RPMI7951 (cell line): ENCODE measurements at regions not wholly inside any gene's neighbourhood (a gene's known extent, or its start where the extent isn't known, plus 50 kb on each side); places are given as distances from the start of the nearest gene placed in this dataset.
A peak's percentile ranks its signal among the peaks of the same experiment; 100 is the strongest.
"Not testable (repeated sequence)": the region's sequence is repeated elsewhere in the genome, so short reads cannot be mapped to it uniquely, and the experiment has no call there.

Experiments used
- DNase-seq: peaks from one replicate; pipeline ENCODE4 v3.0.0-alpha.2; 2012; ENCODE audit warnings: low read depth

DNA sequence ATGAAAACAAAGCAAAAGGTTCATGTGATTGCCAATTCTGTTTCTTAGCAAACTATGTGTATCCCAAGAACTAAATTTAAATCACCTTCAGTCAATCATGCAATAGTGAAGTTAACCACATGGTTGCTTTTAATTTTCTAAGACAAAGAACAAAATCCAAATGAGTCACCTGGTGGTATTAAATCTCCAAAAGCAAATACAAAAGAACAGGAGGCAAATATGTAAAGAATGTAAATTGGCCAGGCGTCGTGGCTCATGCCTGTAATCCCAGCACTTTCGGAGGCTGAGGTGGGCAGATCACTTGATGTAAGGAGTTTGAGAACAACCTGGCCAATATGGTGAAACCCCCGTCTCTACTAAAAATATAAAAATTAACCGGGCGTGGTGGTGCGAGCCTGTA, 54.2 kb upstream of the PIK3R4 start:
- DNase-seq = no peak

DNA sequence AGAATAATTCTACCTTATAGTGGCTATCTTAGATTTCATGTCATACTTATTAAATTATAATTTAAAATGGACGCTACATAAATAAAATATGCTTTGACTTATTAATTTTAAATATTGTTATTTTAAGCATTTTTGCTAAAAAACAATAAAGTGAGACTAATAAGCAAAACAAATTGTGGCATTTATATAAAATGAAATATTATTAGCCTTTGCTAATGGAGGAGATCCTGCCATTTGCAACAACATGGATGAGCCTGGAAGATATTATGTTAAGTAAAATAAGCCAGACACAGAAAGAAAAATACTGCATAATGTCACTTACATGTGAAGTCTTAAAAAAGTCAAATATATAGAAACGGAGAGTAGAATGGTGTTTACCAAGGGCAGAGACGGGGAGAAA, 54.8 kb upstream of the PIK3R4 start:
- DNase-seq = no peak

DNA sequence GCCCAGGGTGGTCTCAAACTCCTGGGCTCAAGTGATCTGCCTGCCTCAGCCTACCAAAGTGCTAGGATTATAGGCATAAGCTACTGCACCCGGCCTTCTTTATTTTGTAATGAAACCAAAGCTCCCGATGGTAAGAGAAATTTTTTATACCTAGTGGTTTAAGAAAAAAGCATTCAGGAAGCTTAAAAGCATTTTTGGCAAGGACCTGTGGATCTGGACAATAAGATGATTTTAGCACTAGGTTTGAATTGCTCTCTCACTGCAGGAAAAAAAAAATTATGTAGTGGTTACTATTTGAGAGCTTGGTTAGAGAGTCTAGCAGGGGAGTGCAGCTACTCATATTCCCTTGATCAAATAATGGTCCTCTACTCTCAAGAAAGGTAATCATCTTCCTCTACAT, 64.9 kb upstream of the PIK3R4 start:
- DNase-seq = no peak

DNA sequence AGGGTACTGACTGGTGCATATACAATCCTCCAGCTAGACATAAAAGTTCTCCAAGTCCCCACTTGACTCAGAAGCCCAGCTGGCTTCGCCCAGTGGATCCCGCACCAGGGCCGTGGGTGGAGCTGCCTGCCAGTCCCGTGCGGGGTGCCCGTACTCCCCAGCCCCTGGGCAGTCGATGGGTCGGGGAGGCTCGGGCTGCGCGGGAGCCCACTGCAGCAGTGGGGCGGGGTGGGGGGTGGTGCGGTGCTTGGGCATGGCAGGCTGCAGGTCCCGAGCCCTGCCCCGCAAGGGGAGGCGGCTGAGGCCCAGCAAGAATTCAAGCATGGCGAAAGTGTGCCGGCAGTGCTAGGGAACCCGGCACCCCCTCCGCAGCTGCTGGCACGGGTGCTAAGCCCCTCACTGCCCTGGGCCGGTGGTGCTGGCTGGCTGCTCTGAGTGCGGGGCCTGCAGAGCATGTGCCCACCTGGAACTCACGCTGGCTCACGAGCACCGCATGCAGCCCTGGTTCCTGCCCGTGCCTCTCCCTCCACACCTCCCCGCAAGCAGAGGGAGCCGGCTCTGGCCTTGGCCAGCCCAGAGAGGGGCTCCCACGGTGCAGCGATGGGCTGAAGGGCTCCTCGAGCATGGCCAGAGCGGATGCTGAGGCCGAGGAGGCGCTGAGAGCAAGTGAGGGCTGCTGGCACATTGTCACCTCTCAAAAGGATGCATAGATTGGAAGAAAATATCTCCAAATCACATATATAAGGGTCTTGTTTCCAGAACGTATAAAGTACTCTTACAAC, 68.3 kb upstream of the PIK3R4 start:
- DNase-seq = no peak

DNA sequence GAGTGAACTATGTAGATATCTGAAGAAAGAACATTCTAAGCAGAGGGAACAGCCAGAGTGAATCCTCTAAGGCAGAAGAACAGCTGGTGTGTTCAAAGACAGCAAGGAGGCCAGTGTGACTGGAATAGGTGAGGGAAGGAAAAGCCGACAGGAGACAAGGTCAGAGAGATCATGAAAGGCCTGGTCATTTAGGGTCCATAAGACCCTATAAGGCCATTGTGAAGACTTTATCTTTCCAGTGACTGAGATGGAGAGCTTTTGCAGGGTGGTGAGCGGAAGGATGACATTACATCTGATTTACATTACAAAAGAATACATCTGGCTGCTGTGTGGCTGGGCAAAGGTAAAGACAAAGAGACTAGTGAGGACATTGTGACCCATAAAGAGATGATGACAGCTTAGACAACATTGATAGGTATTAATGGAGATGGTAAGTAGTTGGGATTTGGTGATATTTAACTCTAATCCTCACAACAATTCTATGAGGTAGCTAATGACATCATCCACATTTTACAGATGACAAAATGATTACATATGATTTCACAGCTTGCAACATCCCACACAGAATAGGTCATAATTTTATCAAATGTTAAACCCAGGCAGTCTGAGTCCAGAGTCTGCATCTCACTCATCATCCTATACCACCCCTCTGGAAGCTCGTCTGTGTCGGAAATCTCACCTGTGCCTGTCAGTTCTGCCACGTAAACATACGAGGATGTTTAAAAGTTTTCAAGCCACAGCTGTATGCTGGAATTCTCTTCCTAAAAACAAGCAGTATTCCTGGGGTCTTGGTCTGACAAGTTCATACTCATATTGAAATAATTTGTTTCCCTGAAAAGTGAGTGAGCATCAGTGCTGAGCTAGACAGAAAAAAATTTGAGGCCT, 70.2 kb upstream of the PIK3R4 start:
- DNase-seq = no peak

DNA sequence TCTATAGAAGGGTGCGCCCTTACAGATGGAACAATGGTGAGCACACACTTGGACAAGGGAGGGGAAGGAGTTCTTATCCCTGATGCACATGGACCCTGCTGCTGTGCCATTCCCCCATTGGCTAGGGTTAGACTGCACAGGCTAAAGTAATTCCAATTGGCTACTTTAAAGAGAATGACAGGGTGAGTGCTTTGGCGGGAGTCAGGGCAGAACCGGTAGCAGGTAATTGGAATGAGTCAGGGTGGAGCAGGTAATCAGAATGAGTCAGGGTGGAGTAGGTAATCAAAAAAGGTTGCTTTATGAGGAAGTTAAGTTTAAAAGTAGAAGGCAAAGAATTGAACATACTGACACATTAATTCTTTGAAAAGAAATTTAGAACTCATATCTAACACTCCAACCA, 71.4 kb upstream of the PIK3R4 start:
- not testable (repeated sequence) for DNase-seq

DNA sequence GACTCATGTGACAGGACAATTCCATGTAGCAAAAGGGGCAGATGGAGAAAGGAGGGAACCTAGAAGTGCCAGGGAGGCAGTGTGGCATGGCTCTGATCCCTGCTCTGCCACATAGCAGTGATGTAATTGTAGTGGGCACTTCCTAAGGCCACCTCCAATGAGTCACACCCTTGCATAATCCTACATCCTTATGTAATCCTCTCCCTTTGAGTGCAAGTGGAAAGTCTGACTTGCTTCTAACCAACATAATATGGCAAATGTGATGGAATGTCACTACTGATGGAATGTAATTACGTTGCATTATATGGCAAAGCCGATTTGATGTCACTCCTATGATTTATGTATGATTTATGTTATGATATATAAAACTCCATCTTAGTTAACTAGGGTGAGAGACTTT, 72.9 kb upstream of the ATP2C1 start:
- DNase-seq = peak; percentile 83

DNA sequence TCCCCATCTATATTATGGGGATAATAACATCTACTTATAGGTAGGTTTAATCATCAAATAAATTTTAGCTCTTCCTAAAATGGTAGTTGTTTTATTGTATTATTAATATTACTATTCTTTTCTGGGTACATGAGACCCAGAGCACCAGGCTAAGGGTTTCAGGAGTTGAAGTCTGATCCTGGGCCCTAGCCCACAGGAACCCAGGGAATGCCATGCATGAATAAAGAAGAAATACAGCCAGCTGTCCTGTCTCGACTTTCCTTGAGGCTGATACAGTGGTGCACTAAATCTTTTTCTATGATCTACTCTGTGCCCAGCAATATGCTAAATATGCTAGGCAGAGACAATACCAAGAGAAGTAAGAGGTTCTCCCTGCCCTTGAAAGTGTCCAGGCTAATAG, 72.1 kb upstream of the ATP2C1 start:
- no peak for DNase-seq

DNA sequence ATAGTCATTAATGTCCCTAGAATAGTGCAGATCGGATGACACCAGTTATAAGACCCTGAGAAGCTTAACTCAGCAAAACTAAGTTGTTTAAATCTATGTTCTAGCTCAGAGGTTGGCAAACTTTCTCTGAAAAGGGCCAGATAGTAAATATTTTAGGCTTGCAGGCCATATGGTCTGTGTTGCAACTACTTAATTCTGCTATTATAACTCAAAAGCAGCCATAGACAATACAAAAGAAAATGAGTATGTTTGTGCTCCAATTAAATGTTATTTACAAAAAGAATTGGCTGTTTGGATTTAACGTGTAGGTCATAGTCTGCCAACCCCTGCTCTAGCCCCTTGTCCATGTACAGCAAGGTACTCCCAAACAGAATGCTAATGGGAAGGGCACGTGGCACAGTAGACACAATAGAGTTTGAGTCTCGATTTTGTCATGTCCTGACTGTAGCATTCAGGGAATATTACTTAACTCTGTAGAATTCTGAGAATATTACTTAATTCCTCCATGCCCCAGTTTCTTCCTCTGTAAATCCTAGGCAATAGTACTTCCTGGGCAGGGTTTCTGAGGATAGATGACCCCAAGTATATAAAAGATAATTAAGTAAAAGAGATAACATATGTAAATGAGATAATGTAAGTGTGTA, 70.5 kb upstream of the ATP2C1 start:
- no peak for DNase-seq

DNA sequence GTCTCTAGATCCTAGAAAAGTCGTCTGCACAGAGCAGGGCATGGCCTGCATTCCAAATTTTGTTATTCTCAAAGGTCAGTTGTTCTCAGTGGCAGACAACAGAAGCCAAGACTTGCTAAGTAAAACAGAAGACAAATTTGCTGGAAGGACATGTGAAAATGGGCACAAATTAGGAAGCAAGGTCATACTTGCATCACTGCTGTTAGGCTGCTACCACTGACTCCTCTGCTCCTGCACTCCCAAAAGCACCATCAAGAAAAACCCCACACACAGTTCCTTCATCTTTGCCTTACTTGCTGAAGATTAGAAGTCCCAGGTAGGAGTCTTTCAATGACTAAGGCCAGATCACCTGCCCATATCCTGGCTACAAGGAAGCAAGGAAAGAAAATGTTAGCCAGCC, 69.9 kb upstream of the ATP2C1 start:
- DNase-seq = no peak

DNA sequence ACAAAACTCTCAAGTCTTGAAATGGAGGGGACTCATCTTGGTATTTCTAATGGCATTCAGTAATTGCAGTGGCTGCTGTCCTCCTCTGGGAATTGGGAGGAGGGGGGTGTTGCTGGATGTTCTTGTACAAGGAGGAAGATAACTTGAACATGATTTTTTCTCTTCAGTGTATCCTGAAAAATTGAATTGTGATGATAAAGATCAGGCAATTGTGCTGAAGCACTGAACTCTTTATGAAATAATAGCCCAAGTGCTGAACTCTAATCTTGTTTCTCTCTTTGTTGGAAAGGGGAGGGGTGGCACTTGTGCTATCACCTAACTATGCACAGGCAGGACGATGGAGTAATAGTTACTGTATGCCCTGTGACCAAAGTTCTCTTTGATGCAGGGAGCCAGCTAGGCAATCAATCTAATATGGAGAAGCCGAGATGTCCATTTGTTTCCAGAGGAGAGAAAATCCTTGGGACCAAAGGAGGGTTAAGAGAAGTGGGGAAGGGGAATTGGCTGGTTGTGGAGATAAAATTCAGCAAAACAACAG, 68.1 kb upstream of the ATP2C1 start:
- DNase-seq = no peak

DNA sequence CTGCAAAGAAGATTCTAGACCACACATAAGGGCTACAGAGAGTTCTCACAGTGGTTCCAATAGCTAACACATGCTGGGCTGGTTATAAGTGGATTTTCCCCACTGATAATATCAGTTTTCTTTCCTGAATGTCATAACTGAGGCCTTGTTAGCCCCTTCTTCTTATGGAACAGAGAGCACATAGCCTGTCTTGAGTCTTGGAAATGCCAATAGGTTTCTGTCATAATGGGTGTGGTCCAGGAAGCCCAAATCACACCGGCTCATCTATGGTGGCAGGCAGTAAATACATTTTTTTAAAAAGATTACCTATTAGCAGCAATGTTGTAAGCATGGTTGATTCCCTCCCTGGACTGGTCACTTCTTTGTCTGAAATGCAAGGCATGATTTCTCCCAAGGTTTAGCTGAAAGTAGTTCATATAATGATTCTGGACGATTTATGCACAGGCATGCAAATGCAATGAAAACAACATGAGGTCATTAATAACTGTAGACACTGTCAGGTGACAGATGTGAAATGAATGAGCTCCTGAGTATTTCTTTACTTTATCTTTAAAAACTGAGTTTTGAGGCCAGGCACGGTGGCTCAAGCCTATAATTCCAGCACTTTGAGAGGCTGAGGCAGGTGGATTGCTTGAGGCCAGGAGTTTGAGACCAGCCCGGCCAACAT, 67.2 kb upstream of the ATP2C1 start:
- no peak for DNase-seq

DNA sequence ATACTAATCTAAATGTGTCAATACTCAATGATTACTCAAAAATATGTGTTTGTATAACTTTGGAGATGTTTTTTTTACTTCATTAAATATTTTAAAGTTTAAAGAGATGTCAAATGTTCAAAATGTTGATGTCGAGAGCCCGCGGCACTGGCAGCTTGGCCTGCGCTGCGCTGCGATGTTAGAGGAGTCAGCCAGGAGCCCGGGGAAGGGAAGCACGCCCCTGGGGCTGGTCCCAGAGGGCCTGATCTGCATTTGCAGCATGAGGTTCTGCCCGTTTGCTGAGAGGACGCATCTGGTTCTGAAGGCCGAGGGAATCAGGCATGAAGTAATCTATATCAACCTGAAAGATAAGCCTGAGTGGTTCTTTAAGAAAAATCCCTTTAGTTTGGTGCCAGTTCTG, 66.4 kb upstream of the ATP2C1 start:
- no peak for DNase-seq

DNA sequence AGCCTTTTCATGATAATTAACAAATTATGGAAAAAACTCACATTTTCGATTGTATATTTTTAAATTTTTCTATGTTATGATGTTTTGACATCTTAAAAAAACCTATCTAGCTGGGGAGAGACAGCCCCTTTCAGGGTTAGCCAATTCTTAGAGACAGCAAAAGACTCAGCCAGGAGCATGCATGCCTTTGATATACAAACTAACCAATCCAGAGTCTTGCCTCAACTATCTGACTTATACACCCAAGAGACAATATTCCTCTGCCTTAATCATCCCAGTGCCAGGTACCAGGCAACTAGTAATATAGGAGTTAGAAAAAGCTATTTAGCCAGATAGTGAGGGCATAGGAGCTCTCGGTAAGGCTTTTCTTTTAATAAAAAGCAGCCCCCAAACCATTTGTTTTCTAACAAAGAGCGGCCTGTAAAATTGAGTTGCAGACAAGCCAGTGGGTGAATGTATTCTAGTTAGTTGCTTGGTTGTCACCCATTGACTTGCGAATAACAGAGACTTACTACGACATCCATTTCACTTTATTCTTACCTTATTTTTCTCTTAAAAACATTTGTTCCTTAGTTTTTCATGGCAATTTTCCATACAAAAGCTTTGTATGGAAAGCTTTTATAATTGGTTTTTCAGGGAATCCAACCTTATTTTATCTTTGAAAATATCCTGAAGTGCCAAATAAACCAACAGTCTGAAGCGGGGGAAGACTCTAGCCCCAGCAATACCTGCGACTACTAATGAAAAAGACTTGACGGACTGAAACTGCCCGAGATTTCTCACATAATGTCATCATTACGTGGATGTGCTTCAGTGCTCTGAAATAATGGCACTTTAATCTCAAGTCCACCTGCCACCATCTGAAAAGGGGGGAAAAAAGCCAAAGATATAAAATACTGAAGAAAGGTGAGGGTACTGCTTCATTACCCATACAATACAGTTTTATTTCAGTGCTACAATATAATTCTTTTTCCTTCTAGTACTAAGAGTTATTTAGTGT, 64.6 kb upstream of the ATP2C1 start:
- DNase-seq = no peak

DNA sequence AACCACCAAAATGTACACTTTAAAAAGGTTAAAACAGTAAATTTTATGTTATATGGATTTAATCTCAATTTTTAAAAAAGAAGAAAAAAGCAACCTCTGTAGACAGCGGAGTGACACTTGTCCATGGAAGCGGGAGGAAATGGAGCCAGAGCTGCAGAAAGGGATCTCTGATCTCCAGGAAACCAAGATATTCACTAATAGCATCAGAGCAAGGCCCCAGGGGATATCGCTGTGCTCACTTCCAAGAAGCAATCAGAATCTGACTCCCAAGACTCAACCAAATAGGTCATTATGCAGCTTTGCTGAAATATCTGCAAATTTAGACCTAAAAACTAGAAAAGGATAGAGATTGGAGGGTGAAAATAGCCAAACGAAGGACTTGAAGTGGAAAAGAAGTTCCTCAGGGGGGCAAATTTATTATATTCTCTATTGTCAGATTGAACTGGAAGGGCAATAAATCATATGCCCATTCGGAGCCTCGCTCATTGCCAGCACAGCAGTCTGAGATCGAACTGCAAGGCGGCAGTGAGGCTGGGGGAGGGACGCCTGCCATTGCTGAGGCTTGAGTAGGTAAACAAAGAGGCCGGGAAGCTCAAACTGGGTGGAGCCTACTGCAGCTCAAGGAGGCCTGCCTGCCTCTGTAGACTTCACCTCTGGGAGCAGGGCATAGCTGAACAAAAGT, 62.0 kb upstream of the ATP2C1 start:
- DNase-seq = no peak

DNA sequence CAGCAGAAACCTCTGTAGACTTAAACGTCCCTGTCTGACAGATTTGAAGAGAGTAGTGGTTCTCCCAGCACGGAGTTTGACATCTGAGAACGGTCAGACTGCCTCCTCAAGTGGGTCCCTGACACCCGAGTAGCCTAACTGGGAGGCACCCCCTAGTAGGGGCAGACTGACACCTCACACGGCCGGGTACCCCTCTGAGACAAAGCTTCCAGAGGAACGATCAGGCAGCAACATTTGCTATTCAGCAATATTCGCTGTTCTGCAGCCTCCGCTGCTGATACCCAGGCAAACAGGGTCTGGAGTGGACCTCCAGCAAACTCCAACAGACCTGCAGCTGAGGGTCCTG, 61.5 kb upstream of the ATP2C1 start:
- not testable (repeated sequence) for DNase-seq

DNA sequence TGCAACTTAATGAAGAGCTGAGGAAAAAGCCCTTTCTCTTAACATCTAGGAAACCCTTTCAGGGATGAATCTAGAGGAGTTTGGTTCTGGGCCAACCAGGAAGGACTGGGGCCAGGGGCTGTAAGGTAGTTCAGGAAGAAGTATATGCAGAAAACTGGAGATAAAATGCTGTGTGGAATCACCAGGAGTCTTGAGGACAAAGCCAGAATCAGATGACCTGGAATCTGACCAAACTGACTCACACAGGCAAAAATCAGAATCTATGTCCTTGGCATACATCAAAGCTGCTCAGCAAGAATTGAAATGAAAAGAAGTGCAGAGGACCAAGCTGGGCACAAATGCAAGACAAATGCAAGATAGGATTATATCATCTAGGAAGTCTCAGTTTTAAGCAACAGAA, 59.4 kb upstream of the ATP2C1 start:
- peak; percentile 35 for DNase-seq

DNA sequence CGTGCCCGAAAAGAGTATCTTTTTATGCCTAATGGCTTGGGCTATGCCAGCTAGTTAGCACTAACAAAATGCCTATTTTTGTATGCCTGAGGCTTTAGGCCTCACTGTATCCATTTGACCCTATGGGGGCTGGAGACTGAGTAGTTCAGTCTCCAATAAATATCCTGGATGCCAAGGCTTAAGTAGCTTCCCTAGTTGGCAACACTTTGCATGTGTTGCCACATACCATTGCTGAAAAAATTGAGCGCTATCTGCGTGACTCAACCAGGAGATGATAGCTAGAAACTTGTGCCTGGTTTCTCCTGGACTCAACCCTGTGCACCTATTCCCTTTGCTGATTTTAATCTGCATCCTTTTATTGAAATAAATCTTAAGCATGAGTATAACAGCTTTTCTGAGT, 58.4 kb upstream of the ATP2C1 start:
- no peak for DNase-seq

DNA sequence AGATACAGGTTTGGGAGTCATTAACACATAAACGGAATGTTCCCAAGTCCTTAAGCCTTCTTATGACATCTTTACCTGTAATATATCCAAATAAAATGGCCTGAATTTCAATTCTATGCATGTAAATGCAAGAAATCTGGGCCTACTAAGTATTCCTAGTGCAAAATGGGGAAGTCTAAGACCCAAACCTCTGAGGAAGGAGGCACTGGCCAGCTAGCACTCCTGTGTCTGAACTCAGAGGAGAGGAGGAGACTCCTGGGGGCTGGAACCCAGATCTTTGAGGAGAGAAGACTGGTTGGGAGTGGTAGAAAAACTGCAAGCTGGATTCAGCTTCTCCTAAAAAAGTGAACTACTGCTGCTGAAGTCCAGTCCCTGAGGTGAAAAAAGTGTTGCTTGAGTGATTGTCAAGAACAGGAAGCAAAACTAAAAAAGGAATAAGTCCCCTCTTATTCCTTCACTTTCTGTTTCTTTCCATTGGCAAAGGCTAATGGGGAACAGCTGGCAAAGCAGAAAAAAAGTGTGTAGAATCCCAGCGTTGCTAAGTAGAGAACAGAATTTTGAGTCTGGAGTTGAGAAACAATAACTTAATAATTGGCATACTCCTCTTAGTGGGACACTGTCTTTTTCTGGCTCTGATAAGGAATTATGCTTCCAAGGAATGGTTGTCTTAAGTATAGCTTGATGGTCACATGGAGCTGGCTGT, 54.8 kb upstream of the ATP2C1 start:
- no peak for DNase-seq

DNA sequence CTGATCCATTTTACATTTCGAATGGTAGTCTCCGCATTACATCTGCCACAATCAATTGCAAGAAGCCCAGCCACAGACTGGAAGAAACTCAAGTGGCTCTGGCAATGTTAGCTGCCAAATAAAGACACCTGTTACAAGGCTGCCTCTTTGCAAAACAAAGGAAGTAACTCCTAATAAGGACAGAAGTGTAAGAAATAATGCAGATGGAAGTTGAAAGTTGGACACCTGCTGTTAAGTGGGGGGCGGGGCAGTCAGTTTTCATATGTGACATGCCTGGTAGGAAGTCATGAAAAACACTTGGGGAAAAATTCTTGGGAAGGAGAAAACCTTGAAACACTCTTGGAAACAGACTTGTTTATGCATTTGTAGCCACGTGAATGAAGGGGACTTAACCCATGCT, 54.1 kb upstream of the ATP2C1 start:
- DNase-seq = no peak
